Omental fat pad (tissue), 3 donors: ENCODE measurements at regions not wholly inside any gene's neighbourhood (a gene's known extent, or its start where the extent isn't known, plus 50 kb on each side); places are given as distances from the start of the nearest gene placed in this dataset.
A peak's percentile ranks its signal among the peaks of the same experiment; 100 is the strongest.

Source experiments
- ATAC-seq: fragments of 150-250 bp; one replicate; pipeline ENCODE4 v1.9.1; 2016; ENCODE audit warnings: mild to moderate bottlenecking, moderate library complexity; ENCODE audit not compliant: low FRiP score
- DNase-seq: peaks from one replicate; pipeline ENCODE4 v3.0.0-alpha.2; 2019; ENCODE audit warnings: low spot score
- TF ChIP-seq, protein P1 (sequence below), 3 donors: fragments of 450-650 bp; IDR thresholded peaks; one replicate each; pipeline ENCODE4 v1.5.1; 2016 to 2017; ENCODE audit warnings: antibody characterized with exemption in 3 of 3, mild to moderate bottlenecking in 3 of 3, moderate library complexity in 2 of 3

DNA sequence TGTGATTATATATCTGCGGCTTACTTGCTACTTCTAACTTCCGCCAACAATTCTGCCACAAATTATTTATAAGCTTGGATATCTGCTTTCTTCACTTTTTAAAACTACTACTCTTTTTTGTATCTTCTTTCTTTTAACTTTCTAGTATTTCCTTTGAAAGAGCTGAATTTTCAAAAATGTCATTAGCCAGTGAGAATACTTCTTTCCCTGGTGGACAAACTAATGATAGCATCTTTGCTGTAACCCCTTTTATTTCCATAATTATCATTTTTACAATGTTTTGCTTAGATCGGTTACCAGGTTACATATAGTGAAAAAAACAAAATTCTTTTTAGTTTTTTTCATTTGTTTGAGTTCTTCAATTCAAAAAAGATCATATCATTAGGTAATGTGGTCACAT, 355.9 kb upstream of the ADGRL4 start:
- no peak for ATAC-seq
- TF ChIP-seq, protein P1, sequence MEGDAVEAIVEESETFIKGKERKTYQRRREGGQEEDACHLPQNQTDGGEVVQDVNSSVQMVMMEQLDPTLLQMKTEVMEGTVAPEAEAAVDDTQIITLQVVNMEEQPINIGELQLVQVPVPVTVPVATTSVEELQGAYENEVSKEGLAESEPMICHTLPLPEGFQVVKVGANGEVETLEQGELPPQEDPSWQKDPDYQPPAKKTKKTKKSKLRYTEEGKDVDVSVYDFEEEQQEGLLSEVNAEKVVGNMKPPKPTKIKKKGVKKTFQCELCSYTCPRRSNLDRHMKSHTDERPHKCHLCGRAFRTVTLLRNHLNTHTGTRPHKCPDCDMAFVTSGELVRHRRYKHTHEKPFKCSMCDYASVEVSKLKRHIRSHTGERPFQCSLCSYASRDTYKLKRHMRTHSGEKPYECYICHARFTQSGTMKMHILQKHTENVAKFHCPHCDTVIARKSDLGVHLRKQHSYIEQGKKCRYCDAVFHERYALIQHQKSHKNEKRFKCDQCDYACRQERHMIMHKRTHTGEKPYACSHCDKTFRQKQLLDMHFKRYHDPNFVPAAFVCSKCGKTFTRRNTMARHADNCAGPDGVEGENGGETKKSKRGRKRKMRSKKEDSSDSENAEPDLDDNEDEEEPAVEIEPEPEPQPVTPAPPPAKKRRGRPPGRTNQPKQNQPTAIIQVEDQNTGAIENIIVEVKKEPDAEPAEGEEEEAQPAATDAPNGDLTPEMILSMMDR (IDR thresholded peaks at IDR 0.05), result no peak

DNA sequence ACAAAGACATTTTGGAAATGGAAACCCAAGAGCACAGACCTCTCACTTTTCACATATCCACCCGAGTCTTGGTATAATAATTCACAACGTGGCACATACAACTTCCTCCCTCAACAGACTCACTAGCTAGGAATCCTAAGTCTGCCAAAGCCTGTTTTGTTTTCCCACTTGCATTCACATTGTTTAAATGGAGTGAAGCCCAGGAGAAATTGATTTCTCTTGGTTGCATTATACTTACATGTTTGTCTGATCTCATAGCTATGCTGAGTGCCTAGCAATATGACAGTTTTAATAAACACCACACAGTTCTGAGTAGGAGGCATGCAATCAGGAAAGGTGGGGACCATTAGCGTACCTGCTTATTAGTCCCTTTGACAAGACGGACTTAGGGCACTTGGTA, 348.6 kb upstream of the ADGRL4 start:
- TF ChIP-seq, protein P1 (IDR thresholded peaks at IDR 0.05), result no peak
- no peak for DNase-seq
- ATAC-seq, result no peak

More for the DNA sequence above, 355.9 kb upstream of the ADGRL4 start:
- no peak for DNase-seq

DNA sequence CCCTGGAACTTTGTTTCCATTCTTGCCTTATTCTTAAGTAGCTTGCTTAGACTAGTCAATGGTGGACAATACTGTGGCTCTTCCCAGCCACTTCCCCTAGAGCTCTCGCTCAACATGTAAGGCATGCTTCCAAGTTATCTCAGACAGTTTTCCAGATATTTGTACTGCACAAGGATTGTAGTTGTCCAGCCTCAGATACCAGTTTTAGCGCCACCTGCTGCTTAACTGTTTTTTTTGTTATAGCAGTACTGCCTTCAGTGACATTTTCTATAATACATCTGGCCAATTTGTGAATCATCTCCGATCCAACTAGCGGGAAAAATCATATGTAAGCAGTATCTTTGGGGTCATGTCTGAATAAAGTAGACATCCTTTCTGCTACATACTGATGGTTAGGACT, 346.7 kb upstream of the ADGRL4 start:
- TF ChIP-seq, protein P1 (IDR thresholded peaks at IDR 0.05), result no peak
- DNase-seq (no peak), ATAC-seq (no peak)

DNA sequence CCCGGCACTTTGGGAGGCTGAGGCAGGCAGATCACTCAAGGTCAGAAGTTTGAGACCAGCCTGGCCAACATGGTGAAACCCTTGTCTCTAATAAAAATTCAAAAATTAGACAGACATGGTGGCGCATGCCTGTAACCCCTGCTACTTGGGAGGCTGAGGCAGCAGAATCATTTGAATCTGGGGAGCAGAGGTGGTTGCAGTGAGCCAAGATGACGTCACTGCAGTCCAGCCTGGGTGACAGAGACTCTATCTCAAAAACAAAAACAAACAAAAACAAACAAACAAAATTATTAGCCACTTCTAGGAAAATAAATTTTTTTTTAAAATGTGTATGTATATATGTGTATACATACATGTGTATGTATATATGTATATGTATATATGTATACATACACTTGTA, 320.3 kb upstream of the ADGRL4 start:
- DNase-seq (no peak), ATAC-seq (no peak)
- TF ChIP-seq, protein P1 (IDR thresholded peaks at IDR 0.05), result no peak

DNA sequence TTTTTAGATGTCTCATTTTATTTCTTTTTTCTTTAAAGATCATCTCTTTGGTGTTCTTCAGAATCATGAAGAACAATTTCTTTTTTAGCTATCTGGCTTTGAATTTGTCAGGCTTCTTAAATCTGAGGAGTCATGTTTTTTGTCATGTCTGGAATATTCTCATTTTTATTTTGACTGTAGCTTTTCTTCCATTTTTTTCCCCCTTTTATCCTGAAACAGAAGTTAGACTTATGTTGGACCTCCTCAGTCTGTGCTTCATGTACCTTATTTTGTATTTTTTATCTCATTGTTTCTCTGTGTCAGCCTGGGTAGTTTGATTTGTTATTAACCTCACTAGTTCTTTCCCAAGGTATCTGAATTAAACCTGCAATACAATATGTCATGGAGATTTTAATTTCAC, 319.2 kb upstream of the ADGRL4 start:
- TF ChIP-seq, protein P1 (IDR thresholded peaks at IDR 0.05), result no peak
- DNase-seq (no peak), ATAC-seq (no peak)

DNA sequence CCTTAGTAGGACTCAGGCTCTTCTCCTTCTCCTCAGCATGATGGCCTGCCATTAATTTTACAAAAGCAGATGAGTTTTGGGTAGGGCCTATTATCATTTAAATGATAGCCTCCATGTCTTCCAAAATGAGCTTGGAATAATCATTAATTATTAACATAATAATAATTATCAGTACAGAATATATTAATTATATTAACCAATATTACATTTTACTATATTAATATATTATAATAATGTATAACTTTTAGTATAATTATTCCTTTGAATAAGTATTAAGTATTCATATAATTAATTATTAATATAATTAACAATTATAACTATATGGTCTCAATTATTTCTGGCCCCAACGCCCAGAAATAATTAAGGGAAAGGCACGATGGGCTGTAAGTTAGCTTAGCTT, 318.6 kb upstream of the ADGRL4 start:
- DNase-seq, result no peak
- TF ChIP-seq, protein P1 (IDR thresholded peaks at IDR 0.05), result no peak
- no peak for ATAC-seq

DNA sequence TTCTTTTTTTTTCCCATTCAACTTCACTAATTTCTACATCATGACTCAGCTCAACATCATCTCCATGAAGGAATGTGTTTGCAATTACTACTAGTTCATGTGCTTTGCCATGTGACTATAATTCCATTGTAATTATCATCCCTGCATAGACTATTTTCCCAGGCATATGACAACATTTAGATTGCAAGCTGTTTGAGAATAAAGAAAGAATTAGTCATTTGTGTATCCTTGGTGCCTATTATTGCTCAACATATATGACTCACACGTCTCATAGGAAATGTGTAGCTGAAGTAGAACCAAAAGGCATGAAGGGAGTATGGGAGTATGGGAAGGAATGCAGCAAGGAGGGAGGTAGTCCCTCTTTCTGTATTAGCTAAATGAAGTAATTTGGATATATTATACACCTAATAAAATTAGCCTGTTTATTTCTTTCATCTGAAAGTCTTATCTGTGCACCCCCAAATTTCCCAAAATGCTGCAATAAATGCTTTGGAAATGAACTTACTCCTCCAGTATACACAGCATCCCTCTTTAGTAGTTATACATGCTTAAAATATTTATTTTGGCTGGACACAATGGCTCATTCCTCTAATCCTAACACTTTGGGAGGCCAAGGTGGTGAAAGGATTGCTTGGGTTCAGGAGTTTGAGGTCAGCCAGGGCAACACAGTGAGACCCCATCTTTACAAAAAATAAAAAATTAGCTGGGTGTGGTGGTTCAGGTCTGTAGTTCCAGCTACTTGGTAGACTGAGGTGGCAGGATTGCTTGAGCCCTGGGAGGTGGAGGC, 316.9 kb upstream of the ADGRL4 start:
- no peak for DNase-seq
- ATAC-seq, result peak; percentile 94
- TF ChIP-seq, protein P1 (IDR thresholded peaks at IDR 0.05), result no peak
